GM12878 (cell line): ENCODE measurements at regions not wholly inside any gene's neighbourhood (a gene's known extent, or its start where the extent isn't known, plus 50 kb on each side); places are given as distances from the start of the nearest gene placed in this dataset.

ENCODE experiments used
- ATAC-seq: fragments of 200-7000 bp; cut with Tn5 transposase; 3 replicates; pipeline ENCODE4 v1.9.1; 2020; ENCODE audit warnings: mild to moderate bottlenecking, moderate library complexity
- BruUV-seq: library from RNA; stranded (reverse); fragments of 400-500 nt; replicated peaks from 2 replicates; lab custom pipeline; 2021; lab: Mats Ljungman, UMichigan
- CTCF ChIA-PET: fragments of 300-600 bp; sonication (Branson Sonifier 250); formaldehyde crosslinking; extraction: SDS; loops from one replicate; lab custom pipeline; 2021; ENCODE audit warnings: inconsistent platforms; lab: Yijun Ruan, JAX
- POLR2A ChIA-PET: fragments of 350-600 bp; formaldehyde crosslinking; extraction: SDS; loops from one replicate; lab custom pipeline; 2021; ENCODE audit warnings: inconsistent platforms; lab: Charles Lee
- RAD21 ChIA-PET: fragments of 300-600 bp; sonication (Branson Sonifier 250); formaldehyde crosslinking; loops from one replicate; lab custom pipeline; 2023; ENCODE audit warnings: antibody characterized with exemption; ENCODE audit not compliant: unreplicated experiment; lab: Charles Lee
- SMC1A ChIA-PET: fragments of 300-600 bp; sonication (Branson Sonifier 250); formaldehyde crosslinking; loops from one replicate; lab custom pipeline; 2023; ENCODE audit not compliant: unreplicated experiment, uncharacterized antibody; lab: Charles Lee
- DNase-seq: peaks from one replicate; pipeline ENCODE4 v3.0.0-alpha.2; 2011; ENCODE audit warnings: low read depth, low spot score
- FAIRE-seq: peaks from 3 replicates; lab custom pipeline; 2011; peaks lifted over from hg19 to GRCh38; lab: Jason Lieb, UNC
- H2AFZ ChIP-seq: 2 replicates; pipeline ENCODE4 v1.6.0; 2011; ENCODE audit warnings: low read depth, low read length, control low read depth; ENCODE audit not compliant: control insufficient read depth
- H3K27ac ChIP-seq: 2 replicates; pipeline ENCODE4 v1.5.1; 2011; ENCODE audit warnings: control low read depth; ENCODE audit not compliant: control insufficient read depth, insufficient read depth
- H3K27me3 ChIP-seq, 2 experiments: replicated peaks in 1 of 2; 2 replicates each; pipeline versions ENCODE4 v1.6.0 to v1.6.1; 2011; ENCODE audit warnings: low read length in 1 of 2; ENCODE audit not compliant: control insufficient read depth in 2 of 2, insufficient read depth in 2 of 2
- H3K36me3 ChIP-seq, 2 experiments: 2 replicates each; pipeline ENCODE4 v1.5.1; 2011; ENCODE audit warnings: low read length in 1 of 2; ENCODE audit not compliant: control insufficient read depth in 2 of 2, insufficient read depth in 2 of 2
- H3K4me1 ChIP-seq: 2 replicates; pipeline ENCODE4 v1.6.1; 2011; ENCODE audit warnings: mild to moderate bottlenecking, low read length, moderate library complexity, mixed read lengths; ENCODE audit not compliant: control insufficient read depth, insufficient read depth
- H3K4me2 ChIP-seq: 2 replicates; pipeline ENCODE4 v1.6.0; 2011; ENCODE audit warnings: control low read depth; ENCODE audit not compliant: control insufficient read depth, insufficient read depth
- H3K4me3 ChIP-seq: fragments of 200-600 bp; sonication (generic); 2 replicates; pipeline ENCODE4 v1.5.1; 2016
- H3K79me2 ChIP-seq: 2 replicates; pipeline ENCODE4 v1.6.0; 2011; ENCODE audit warnings: low read length; ENCODE audit not compliant: control insufficient read depth, insufficient read depth
- H3K9ac ChIP-seq: 2 replicates; pipeline ENCODE4 v1.8.0; 2011; ENCODE audit warnings: low read length, control low read depth, mixed read lengths; ENCODE audit not compliant: control insufficient read depth, insufficient read depth
- H3K9me3 ChIP-seq: replicated peaks from 3 replicates; pipeline ENCODE4 v1.5.1; 2011; ENCODE audit warnings: mild to moderate bottlenecking, low read length; ENCODE audit not compliant: control insufficient read depth, insufficient read depth
- H4K20me1 ChIP-seq: 2 replicates; pipeline ENCODE4 v1.6.0; 2011; ENCODE audit not compliant: control insufficient read depth, insufficient read depth
- BCL3 ChIP-seq: IDR thresholded peaks from 2 replicates; pipeline ENCODE4 v1.6.1; 2011; ENCODE audit warnings: borderline replicate concordance, low read depth, mild to moderate bottlenecking, moderate library complexity, low read length; ENCODE audit not compliant: insufficient read depth, poor library complexity, severe bottlenecking
- BMI1 ChIP-seq: fragments of 450-650 bp; IDR thresholded peaks from 2 replicates; pipeline ENCODE4 v1.6.1; 2016; ENCODE audit warnings: mild to moderate bottlenecking, moderate library complexity, borderline replicate concordance
- CBFB ChIP-seq: IDR thresholded peaks from 2 replicates; pipeline ENCODE4 v1.6.1; 2016; ENCODE audit warnings: antibody characterized with exemption, low read depth
- CBX3 ChIP-seq: fragments of 200-600 bp; sonication (generic); IDR thresholded peaks from 2 replicates; pipeline ENCODE4 v1.6.1; 2016; ENCODE audit warnings: low read depth, borderline replicate concordance
- CTCF ChIP-seq, 3 experiments: IDR thresholded peaks in 2 of 3; conservative IDR thresholded peaks in 1 of 3; 2 replicates each; pipeline ENCODE4 v1.5.1; 2011; ENCODE audit warnings: low read depth in 3 of 3, low read length in 3 of 3, mild to moderate bottlenecking in 3 of 3, control low read depth in 2 of 3, moderate library complexity in 2 of 3, inconsistent platforms in 1 of 3, mixed read lengths in 1 of 3; ENCODE audit not compliant: control insufficient read depth in 2 of 3, insufficient read depth in 1 of 3; ENCODE audit errors: extremely low read depth in 1 of 3
- NFIC ChIP-seq: IDR thresholded peaks from 2 replicates; pipeline ENCODE4 v1.6.1; 2012; ENCODE audit warnings: low read depth, mild to moderate bottlenecking, inconsistent platforms, low read length, moderate library complexity
- NFXL1 ChIP-seq: fragments of 450-650 bp; IDR thresholded peaks from 2 replicates; pipeline ENCODE4 v1.6.1; 2017; ENCODE audit warnings: antibody characterized with exemption, mild to moderate bottlenecking, borderline replicate concordance
- NR2F1 ChIP-seq: fragments of 450-650 bp; conservative IDR thresholded peaks from 2 replicates; pipeline ENCODE4 v1.6.1; 2017; ENCODE audit warnings: mild to moderate bottlenecking
- NRF1 ChIP-seq: conservative IDR thresholded peaks from 2 replicates; pipeline ENCODE4 v1.6.1; 2011; ENCODE audit warnings: mild to moderate bottlenecking, low read depth, low read length, improper control_type of control experiment
- PKNOX1 ChIP-seq: fragments of 450-650 bp; IDR thresholded peaks from 2 replicates; pipeline ENCODE4 v1.6.1; 2016; ENCODE audit warnings: mild to moderate bottlenecking
- RAD21 ChIP-seq: IDR thresholded peaks from 2 replicates; pipeline ENCODE4 v1.6.1; 2011; ENCODE audit warnings: mild to moderate bottlenecking, low read depth, low read length, moderate library complexity; ENCODE audit not compliant: insufficient read depth
- RCOR1 ChIP-seq: conservative IDR thresholded peaks from 2 replicates; pipeline ENCODE4 v1.6.1; 2012; ENCODE audit warnings: low read depth, low read length, improper control_type of control experiment
- TAF1 ChIP-seq: IDR thresholded peaks from 2 replicates; pipeline ENCODE4 v1.6.1; 2011; ENCODE audit warnings: mild to moderate bottlenecking, low read depth, low read length, borderline replicate concordance
- ZBED1 ChIP-seq: IDR thresholded peaks from 2 replicates; pipeline ENCODE4 v1.6.1; 2016; ENCODE audit warnings: borderline replicate concordance
- WGBS: methylation state at CpG from one replicate; pipeline ENCODE4 v1.1.6; 2016; ENCODE audit warnings: low lambda C conversion rate; ENCODE audit not compliant: insufficient replicate concordance, insufficient coverage; ENCODE audit errors: missing lambda C conversion rate; 5-methylcytosine and 5-hydroxymethylcytosine counted together
- in situ Hi-C: fragments of 300-500 bp; cut with MboI; formaldehyde crosslinking; loops from 9 replicates; pipeline ENCODE4 v1.14.3; 2018; ENCODE audit warnings: mixed read lengths
- intact Hi-C: fragments of 100-400 bp; cut with micrococcal nuclease; formaldehyde crosslinking; loops from one replicate; pipeline ENCODE4 v1.14.2; 2022; ENCODE audit not compliant: unreplicated experiment

- TF ChIP-seq NR2F1 (no peak), ZBED1 (no peak), CTCF (IDR thresholded peaks at IDR 0.05 in 2 of 3, conservative IDR thresholded peaks at IDR 0.05 in 1 of 3; ENCODE audit: control insufficient read depth in 2 of 3, extremely low read depth in 1 of 3, insufficient read depth in 1 of 3, low read depth in 3 of 3, low read length in 3 of 3) (no peak)
These were observed 113.4 kb downstream of the ZNF664 start (continued) for GRCh38 chr12:124086299-124086898.

GRCh38 chr12:124087266-124088051, 114.4 kb downstream of the ZNF664 start:
- Histone ChIP-seq H3K9ac (no peak overlapping the region), H3K36me3 (no peaks in the 10 kb centered on the region), H3K4me2 (no peak overlapping the region), H3K9me3 (no peaks in the 10 kb centered on the region; the same call in 2 of the 3 replicates), H3K4me3 (no peak overlapping the region), H4K20me1 (no peaks in the 10 kb centered on the region), H3K27ac (no peak overlapping the region), H3K27me3 (no peaks in the 10 kb centered on the region), H3K4me1 (no peaks in the 10 kb centered on the region), H3K79me2 (no peaks in the 10 kb centered on the region), H2AFZ (no peak overlapping the region)
- no peak for DNase-seq
- FAIRE-seq: no peak
- SMC1A ChIA-PET: no interaction called here
- POLR2A ChIA-PET: no interaction called here
- in situ Hi-C loops: no loop called here
- WGBS: 46% methylated on average over 10 of the region's 10 CpGs
- BruUV-seq: no TSS peak
- intact Hi-C loops: no loop called here
- RAD21 ChIA-PET: no interaction called here
- CTCF ChIA-PET: no interaction called here
- no peak for ATAC-seq
- no peak for TF ChIP-seq PKNOX1
- no peak for TF ChIP-seq NFXL1
- no peak for TF ChIP-seq CBX3
- TF ChIP-seq CBFB: no peak
- TF ChIP-seq BMI1: no peak
- TF ChIP-seq NRF1: no peak
- no peak for TF ChIP-seq TAF1
- no peak for TF ChIP-seq BCL3
- TF ChIP-seq NFIC: no peak
- TF ChIP-seq RCOR1: no peak
- TF ChIP-seq RAD21: no peak
